ENCODE measurements at regions not wholly inside any gene's neighbourhood (a gene's known extent, or its start where the extent isn't known, plus 50 kb on each side); places are given as distances from the start of the nearest gene placed in this dataset.

- CTCF ChIA-PET: no interaction called here
- no peak for TF ChIP-seq ZNF384 (IDR thresholded peaks at IDR 0.05)
- no peak for TF ChIP-seq FOXM1 (IDR thresholded peaks at IDR 0.05; ENCODE audit: borderline replicate concordance)
- no peak for DNase-seq (ENCODE audit: extremely low spot score)
- POLR2A ChIA-PET: no interaction called here
Observed at GRCh38 chr21:17978895-17979294, 159.7 kb upstream of the C21orf91 start.

GRCh38 chr21:17976691-17977090 is 157.5 kb upstream of the C21orf91 start:
- no peak for TF ChIP-seq FOXM1 (IDR thresholded peaks at IDR 0.05; ENCODE audit: borderline replicate concordance)
- no peak for TF ChIP-seq SUZ12 (IDR thresholded peaks at IDR 0.05)
- no peak for TF ChIP-seq PKNOX1 (IDR thresholded peaks at IDR 0.05)
- no peak for TF ChIP-seq CTBP1 (IDR thresholded peaks at IDR 0.05; ENCODE audit: borderline replicate concordance)
- no peak for TF ChIP-seq SP1 (IDR thresholded peaks at IDR 0.05)
- TF ChIP-seq FOXA1 (IDR thresholded peaks at IDR 0.05): no peak
- no peak for TF ChIP-seq HDGF (IDR thresholded peaks at IDR 0.05; ENCODE audit: borderline replicate concordance)
- TF ChIP-seq FOXK2 (IDR thresholded peaks at IDR 0.05): no peak
- TF ChIP-seq TARDBP (IDR thresholded peaks at IDR 0.05): no peak
- no peak for TF ChIP-seq L3MBTL2 (conservative IDR thresholded peaks at IDR 0.05)
- TF ChIP-seq NFRKB (IDR thresholded peaks at IDR 0.05): no peak
- TF ChIP-seq BHLHE40 (IDR thresholded peaks at IDR 0.05; ENCODE audit: borderline replicate concordance): no peak
- no peak for TF ChIP-seq ARNT (IDR thresholded peaks at IDR 0.05)
- CTCF ChIA-PET: no interaction called here
- POLR2A ChIA-PET: no interaction called here

GRCh38 chr21:17976139-17976538 is 157.0 kb upstream of the C21orf91 start:
- no peak for DNase-seq (ENCODE audit: extremely low spot score)
- ChIA-PET CTCF (no interaction called here), POLR2A (no interaction called here)
- TF ChIP-seq FOXK2 (IDR thresholded peaks at IDR 0.05): no peak
- no peak for TF ChIP-seq ZNF384 (IDR thresholded peaks at IDR 0.05)
- no peak for TF ChIP-seq HDGF (IDR thresholded peaks at IDR 0.05; ENCODE audit: borderline replicate concordance)
- TF ChIP-seq FOXA1 (IDR thresholded peaks at IDR 0.05): no peak
- TF ChIP-seq PKNOX1 (IDR thresholded peaks at IDR 0.05): no peak
- no peak for TF ChIP-seq NFRKB (IDR thresholded peaks at IDR 0.05)
- TF ChIP-seq BHLHE40 (IDR thresholded peaks at IDR 0.05; ENCODE audit: borderline replicate concordance): no peak
- TF ChIP-seq LEF1 (IDR thresholded peaks at IDR 0.05; ENCODE audit: borderline replicate concordance): no peak
- no peak for TF ChIP-seq ELF4 (IDR thresholded peaks at IDR 0.05)
- TF ChIP-seq SUZ12 (IDR thresholded peaks at IDR 0.05): no peak
- TF ChIP-seq TARDBP (IDR thresholded peaks at IDR 0.05): no peak
- no peak for TF ChIP-seq CTBP1 (IDR thresholded peaks at IDR 0.05; ENCODE audit: borderline replicate concordance)
- no peak for TF ChIP-seq L3MBTL2 (conservative IDR thresholded peaks at IDR 0.05)
- TF ChIP-seq FOXM1 (IDR thresholded peaks at IDR 0.05; ENCODE audit: borderline replicate concordance): no peak
- no peak for TF ChIP-seq SP1 (IDR thresholded peaks at IDR 0.05)

More at GRCh38 chr21:17976691-17977090, 157.5 kb upstream of the C21orf91 start:
- no peak for DNase-seq (ENCODE audit: extremely low spot score)

GRCh38 chr21:17967319-17967718 is 148.2 kb upstream of the C21orf91 start:
- no peak for DNase-seq (ENCODE audit: extremely low spot score)
- CTCF ChIA-PET: interaction anchor here (0.6 kb wide), 1 partner anchor 125 kb away, joined by 3 read pairs; no protein-coding TSS in a partner anchor
- POLR2A ChIA-PET: no interaction called here
- TF ChIP-seq BHLHE40 (IDR thresholded peaks at IDR 0.05; ENCODE audit: borderline replicate concordance) (no peak), PKNOX1 (IDR thresholded peaks at IDR 0.05) (no peak), TARDBP (IDR thresholded peaks at IDR 0.05) (no peak), ARNT (IDR thresholded peaks at IDR 0.05) (no peak), CTBP1 (IDR thresholded peaks at IDR 0.05; ENCODE audit: borderline replicate concordance) (no peak), FOXK2 (IDR thresholded peaks at IDR 0.05) (no peak), NFRKB (IDR thresholded peaks at IDR 0.05) (no peak), HDGF (IDR thresholded peaks at IDR 0.05; ENCODE audit: borderline replicate concordance) (no peak), SP1 (IDR thresholded peaks at IDR 0.05) (no peak), SUZ12 (IDR thresholded peaks at IDR 0.05) (no peak), FOXM1 (IDR thresholded peaks at IDR 0.05; ENCODE audit: borderline replicate concordance) (no peak), FOXA1 (IDR thresholded peaks at IDR 0.05) (no peak), ELF4 (IDR thresholded peaks at IDR 0.05) (no peak), ZNF384 (IDR thresholded peaks at IDR 0.05) (no peak), L3MBTL2 (conservative IDR thresholded peaks at IDR 0.05) (no peak), LEF1 (IDR thresholded peaks at IDR 0.05; ENCODE audit: borderline replicate concordance) (no peak)

- ChIA-PET POLR2A (no interaction called here), CTCF (no interaction called here)
- no peak for DNase-seq (ENCODE audit: extremely low spot score)
- TF ChIP-seq TARDBP (IDR thresholded peaks at IDR 0.05) (no peak), CTBP1 (IDR thresholded peaks at IDR 0.05; ENCODE audit: borderline replicate concordance) (no peak), FOXA1 (IDR thresholded peaks at IDR 0.05) (no peak)
Observed at GRCh38 chr21:17964716-17965115, 145.6 kb upstream of the C21orf91 start.

- DNase-seq (ENCODE audit: extremely low spot score): no peak
- CTCF ChIA-PET: no interaction called here
- POLR2A ChIA-PET: no interaction called here
- TF ChIP-seq SUZ12 (IDR thresholded peaks at IDR 0.05): no peak
- no peak for TF ChIP-seq SP1 (IDR thresholded peaks at IDR 0.05)
- no peak for TF ChIP-seq ZNF384 (IDR thresholded peaks at IDR 0.05)
- no peak for TF ChIP-seq FOXM1 (IDR thresholded peaks at IDR 0.05; ENCODE audit: borderline replicate concordance)
- TF ChIP-seq NFRKB (IDR thresholded peaks at IDR 0.05): no peak
- TF ChIP-seq FOXA1 (IDR thresholded peaks at IDR 0.05): no peak
- no peak for TF ChIP-seq HDGF (IDR thresholded peaks at IDR 0.05; ENCODE audit: borderline replicate concordance)
- no peak for TF ChIP-seq BHLHE40 (IDR thresholded peaks at IDR 0.05; ENCODE audit: borderline replicate concordance)
- no peak for TF ChIP-seq FOXK2 (IDR thresholded peaks at IDR 0.05)
Observed at GRCh38 chr21:17964199-17964598, 145.0 kb upstream of the C21orf91 start.

- ChIA-PET POLR2A (no interaction called here), CTCF (no interaction called here)
- DNase-seq (ENCODE audit: extremely low spot score): no peak
- no peak for TF ChIP-seq ARNT (IDR thresholded peaks at IDR 0.05)
- no peak for TF ChIP-seq FOXA1 (IDR thresholded peaks at IDR 0.05)
- no peak for TF ChIP-seq FOXM1 (IDR thresholded peaks at IDR 0.05; ENCODE audit: borderline replicate concordance)
- TF ChIP-seq CTBP1 (IDR thresholded peaks at IDR 0.05; ENCODE audit: borderline replicate concordance): no peak
- TF ChIP-seq L3MBTL2 (conservative IDR thresholded peaks at IDR 0.05): no peak
- TF ChIP-seq SP1 (IDR thresholded peaks at IDR 0.05): no peak
- no peak for TF ChIP-seq SUZ12 (IDR thresholded peaks at IDR 0.05)
- no peak for TF ChIP-seq LEF1 (IDR thresholded peaks at IDR 0.05; ENCODE audit: borderline replicate concordance)
- TF ChIP-seq BHLHE40 (IDR thresholded peaks at IDR 0.05; ENCODE audit: borderline replicate concordance): no peak
- no peak for TF ChIP-seq PKNOX1 (IDR thresholded peaks at IDR 0.05)
- no peak for TF ChIP-seq ELF4 (IDR thresholded peaks at IDR 0.05)
Observed at GRCh38 chr21:17950591-17950990, 131.4 kb upstream of the C21orf91 start.
